ENCODE measurements at regions not wholly inside any gene's neighbourhood (a gene's known extent, or its start where the extent isn't known, plus 50 kb on each side); places are given as distances from the start of the nearest gene placed in this dataset.

- TF ChIP-seq CTCF (IDR thresholded peaks at IDR 0.05) (no peak), POLR2A (IDR thresholded peaks at IDR 0.05) (no peak)
Observed at GRCh38 chr5:105131045-105131444, 1568.5 kb upstream of the NUDT12 start.

All from right lobe of liver (tissue), 4 donors.